HL-60 (cell line): ENCODE measurements at regions not wholly inside any gene's neighbourhood (a gene's known extent, or its start where the extent isn't known, plus 50 kb on each side); places are given as distances from the start of the nearest gene placed in this dataset.

Experiments used
- DNase-seq, 2 experiments: peaks; one replicate each; pipeline ENCODE4 v3.0.0-alpha.2; 2010 to 2020; ENCODE audit warnings: low read depth in 1 of 2, low spot score in 1 of 2
- H3K27ac ChIP-seq: fragments of 250-450 bp; sonication (Bioruptor Pico); replicated peaks from 2 replicates; pipeline ENCODE4 v1.5.1; 2020; ENCODE audit warnings: mild to moderate bottlenecking, moderate library complexity
- H3K27me3 ChIP-seq: fragments of 250-450 bp; sonication (Bioruptor Pico); 2 replicates; pipeline ENCODE4 v1.5.1; 2021; ENCODE audit warnings: mild to moderate bottlenecking, moderate library complexity; ENCODE audit not compliant: insufficient read depth, poor library complexity, severe bottlenecking
- H3K4me3 ChIP-seq: replicated peaks from 2 replicates; pipeline ENCODE4 v1.5.1; 2011; ENCODE audit warnings: mild to moderate bottlenecking, control low read depth, low read length; ENCODE audit not compliant: insufficient read depth
- CTCF ChIP-seq: IDR thresholded peaks from one replicate; pipeline ENCODE4 v1.5.1; 2011; ENCODE audit warnings: low read length, control low read depth, inconsistent platforms; ENCODE audit not compliant: insufficient read depth
- GABPA ChIP-seq: IDR thresholded peaks from 2 replicates; pipeline ENCODE4 v1.6.1; 2012; ENCODE audit warnings: low read depth
- POLR2AphosphoS5 ChIP-seq: IDR thresholded peaks from 2 replicates; pipeline ENCODE4 v1.6.1; 2012; ENCODE audit warnings: low read depth
- REST ChIP-seq: IDR thresholded peaks from 2 replicates; pipeline ENCODE4 v1.6.1; 2012; ENCODE audit warnings: low read depth; ENCODE audit not compliant: insufficient replicate concordance
- SPI1 ChIP-seq: IDR thresholded peaks from 2 replicates; pipeline ENCODE4 v1.6.1; 2012; ENCODE audit warnings: low read depth, mild to moderate bottlenecking, borderline replicate concordance

- no peak for DNase-seq
- Histone ChIP-seq H3K4me3 (no peak overlapping the region), H3K27me3 (no peaks in the 10 kb centered on the region), H3K27ac (no peak overlapping the region)
- TF ChIP-seq CTCF: no peak
- TF ChIP-seq REST: no peak
- no peak for TF ChIP-seq GABPA
- no peak for TF ChIP-seq POLR2AphosphoS5
- no peak for TF ChIP-seq SPI1
Observed at GRCh38 chr3:177529071-177529550, 331.8 kb upstream of the TBL1XR1 start.

GRCh38 chr3:177529716-177530335, 332.5 kb upstream of the TBL1XR1 start:
- H3K27me3 ChIP-seq: no peaks in the 10 kb centered on the region
- H3K4me3 ChIP-seq: no peak overlapping the region
- DNase-seq: no peak
- TF ChIP-seq SPI1 (no peak), CTCF (no peak), GABPA (no peak), POLR2AphosphoS5 (no peak), REST (no peak)
- H3K27ac ChIP-seq: no peak overlapping the region

GRCh38 chr3:177530908-177531307, 333.6 kb upstream of the TBL1XR1 start:
- Histone ChIP-seq H3K27me3 (no peaks in the 10 kb centered on the region), H3K27ac (no peak overlapping the region), H3K4me3 (no peak overlapping the region)
- no peak for TF ChIP-seq POLR2AphosphoS5
- TF ChIP-seq SPI1: peak; percentile 93
- DNase-seq: no peak

- Histone ChIP-seq H3K4me3 (no peak overlapping the region), H3K27me3 (no peaks in the 10 kb centered on the region), H3K27ac (no peak overlapping the region)
- TF ChIP-seq REST (no peak), SPI1 (no peak), GABPA (no peak), POLR2AphosphoS5 (no peak), CTCF (no peak)
- no peak for DNase-seq
Observed at GRCh38 chr3:177536873-177537272, 339.6 kb upstream of the TBL1XR1 start.
